Kidney tubule cell (primary cell): ENCODE measurements at regions not wholly inside any gene's neighbourhood (a gene's known extent, or its start where the extent isn't known, plus 50 kb on each side); places are given as distances from the start of the nearest gene placed in this dataset.

Source experiments
- DNase-seq: peaks from one replicate; pipeline ENCODE4 v3.0.0-alpha.2; 2018; ENCODE audit warnings: low spot score

DNA sequence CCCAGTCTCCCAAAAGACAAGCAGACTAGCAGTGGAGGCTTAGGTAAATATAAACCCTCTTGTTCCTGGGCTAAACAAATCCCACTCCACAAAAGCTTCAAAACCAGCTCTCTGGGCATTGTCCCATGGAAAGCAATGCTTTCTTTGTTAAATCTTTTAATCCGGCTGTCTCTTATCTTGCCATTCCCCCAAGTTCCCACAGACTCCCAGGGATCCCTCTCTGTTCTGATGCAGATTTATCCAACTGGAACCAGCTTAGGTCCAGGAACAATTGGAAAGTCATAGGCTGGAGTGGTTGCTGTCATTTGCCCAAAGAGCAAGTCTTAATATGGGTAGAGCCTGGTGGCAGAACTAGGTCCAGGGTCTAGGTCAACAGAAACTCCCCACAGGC lies 110.1 kb upstream of the ATP1A1 start:
- DNase-seq, result no peak

DNA sequence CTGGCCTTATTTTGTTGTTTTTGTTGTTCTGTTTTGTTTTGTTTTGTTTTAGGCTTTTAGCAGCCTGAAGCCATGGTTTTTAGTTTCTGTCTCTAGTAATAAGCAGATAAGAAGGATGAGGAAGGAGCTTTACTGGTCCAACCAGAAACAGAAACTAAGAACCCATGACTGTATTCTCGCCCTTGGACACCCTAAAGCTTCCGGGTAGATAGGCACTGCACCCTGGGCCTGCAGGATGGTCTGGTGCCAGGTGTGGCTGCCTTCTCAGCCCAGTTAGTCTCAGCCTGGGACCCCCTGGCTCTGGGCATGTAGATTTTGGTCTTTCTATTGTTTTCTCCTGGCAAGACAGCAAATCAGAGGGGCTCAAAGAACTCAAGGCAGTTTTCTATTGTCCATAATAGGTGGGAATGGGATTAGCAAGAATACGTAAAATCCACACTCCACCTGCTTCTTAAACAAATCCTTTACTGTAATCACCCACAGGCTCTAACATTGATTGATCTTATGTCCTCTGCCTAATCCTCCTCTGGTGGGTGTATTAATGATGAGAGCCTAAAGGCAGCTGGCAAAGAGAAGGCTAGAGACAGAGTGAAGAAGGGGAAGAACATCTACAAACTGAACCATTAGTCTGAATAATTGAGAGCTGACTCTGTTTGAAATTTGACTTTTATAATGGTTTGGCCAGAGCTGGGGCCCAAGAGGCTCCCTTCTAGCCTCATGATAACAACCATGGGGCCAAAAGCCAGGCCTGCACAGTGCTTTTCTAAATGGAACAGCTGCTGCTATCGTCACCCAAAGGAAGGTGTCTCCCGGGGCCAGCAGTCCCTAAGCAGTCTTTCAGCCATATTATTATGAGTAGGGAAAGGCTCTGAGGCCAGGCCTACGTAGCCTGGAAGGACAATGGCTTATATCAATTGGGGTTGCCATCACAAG lies 106.8 kb upstream of the ATP1A1 start:
- no peak for DNase-seq

DNA sequence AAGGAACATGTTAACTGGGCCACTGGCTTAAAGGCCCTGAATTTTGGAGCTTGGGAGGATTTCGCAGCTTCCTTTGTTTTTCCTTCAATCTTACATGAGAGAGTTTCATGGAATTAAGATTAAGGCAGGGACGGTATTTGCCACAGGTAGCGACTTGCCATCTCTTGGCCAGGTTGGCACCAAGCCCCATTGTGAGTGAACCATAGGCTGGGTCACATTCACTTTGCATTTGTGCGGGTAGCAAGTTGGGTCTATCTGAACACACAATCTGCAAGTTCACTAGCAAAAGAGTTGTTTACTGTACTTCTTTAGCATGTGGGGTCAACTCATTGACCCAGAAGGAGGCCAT lies 106.2 kb upstream of the ATP1A1 start:
- DNase-seq, result no peak

DNA sequence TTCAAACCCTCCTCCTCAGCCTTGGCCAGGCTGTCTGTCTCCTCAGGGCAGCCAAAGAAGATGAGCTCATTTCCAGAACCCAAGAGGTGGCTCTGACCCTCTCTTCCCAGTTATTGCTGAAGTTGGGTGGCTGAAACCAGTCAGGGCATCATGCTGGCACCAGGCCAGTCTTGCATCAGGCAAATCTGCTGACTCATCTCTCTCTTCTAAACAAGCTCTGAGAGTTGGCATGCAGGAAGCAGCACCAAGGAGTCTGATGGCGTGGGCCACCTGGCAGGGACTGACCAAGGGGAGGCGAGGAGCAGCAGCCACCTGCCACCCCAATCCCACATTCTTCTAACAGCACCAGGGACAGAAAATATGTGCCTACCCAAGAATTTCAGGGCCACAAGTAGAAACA lies 104.8 kb upstream of the ATP1A1 start:
- peak; percentile 92 for DNase-seq

DNA sequence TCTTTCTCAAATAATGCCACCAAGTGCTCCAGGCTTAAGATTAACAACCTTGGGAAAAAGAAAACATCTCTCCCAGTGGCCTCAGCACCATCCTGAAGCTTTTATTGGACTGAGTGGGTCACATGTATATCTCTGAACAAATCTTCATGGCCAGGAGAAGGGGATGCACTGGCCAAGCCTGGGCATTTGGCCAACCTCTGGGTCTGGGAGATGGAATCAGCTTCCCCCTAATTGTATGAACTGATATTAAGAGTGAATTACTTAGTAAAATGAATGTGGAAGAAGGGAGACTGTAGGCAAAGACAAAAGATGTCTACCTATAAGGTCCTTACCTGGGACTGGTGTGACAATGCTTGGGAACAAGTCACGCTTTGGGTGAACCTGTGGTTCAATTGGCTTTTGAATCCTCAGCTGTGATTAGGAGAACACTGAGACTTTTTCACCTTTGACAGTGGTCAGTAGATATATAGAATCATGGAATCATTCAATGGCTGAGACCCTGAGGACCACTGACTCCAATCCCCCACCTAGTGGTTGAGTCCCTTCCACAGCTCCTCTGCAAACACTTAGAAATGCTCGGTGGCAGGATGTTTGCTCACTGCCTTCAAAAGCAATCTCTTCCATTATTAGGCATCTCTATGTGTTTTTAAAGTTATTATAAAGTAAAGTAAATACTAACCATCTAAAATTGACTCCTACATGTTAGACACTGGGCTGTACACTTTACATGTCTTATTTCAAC lies 102.6 kb upstream of the ATP1A1 start:
- no peak for DNase-seq

DNA sequence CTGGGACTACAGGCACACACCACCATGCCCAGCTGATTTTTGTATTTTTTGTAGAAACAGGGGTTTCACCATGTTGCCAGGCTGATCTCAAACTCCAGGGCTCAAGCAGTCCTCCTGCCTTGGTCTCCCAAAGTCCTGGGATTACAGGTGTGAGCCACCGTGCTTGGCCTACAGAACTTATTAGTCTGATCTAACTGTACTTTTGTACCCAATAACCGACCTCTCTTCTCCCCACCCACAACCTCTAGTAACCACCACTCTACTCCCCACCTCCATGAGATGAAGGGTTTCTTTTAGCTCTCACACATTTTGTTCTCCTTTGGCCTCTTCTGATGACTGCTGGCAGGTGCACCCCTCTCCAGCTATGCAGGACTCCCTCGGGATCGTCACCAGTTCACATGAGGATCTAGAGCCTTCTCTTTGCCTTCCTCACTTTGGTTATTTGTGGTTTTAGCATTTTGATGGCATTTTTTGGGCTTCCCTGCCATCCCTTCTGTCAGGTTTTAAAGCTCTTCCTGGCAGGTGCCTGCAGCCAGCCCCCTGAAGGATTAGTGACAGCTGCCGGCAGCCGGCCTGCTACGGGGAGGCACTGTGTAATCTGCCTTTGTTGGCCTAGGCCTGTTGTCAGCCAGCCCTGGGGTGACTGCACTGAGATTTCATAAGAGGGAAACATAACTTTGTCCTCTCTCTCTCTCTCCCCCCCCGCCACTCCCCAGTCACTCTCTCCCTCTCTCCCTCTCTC lies 99.8 kb upstream of the ATP1A1 start:
- no peak for DNase-seq

DNA sequence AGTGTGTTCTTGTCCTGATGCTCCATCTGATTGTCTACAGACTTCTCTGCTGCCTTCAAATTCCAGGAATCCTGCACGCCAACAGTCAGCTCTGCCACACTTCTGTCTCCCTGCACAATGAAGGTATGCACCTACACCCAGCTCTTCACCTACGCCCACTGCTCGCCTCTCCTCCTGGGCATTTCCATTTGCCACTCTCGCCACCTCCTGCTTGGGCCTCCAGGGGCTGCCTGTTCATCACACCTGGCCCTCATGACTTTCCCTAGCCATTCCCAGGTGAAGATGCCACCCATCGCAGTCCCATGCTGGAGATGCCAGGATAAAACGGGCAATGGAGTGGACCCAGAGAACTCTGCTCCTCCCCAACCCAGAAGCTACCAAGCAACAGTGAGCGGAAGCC lies 96.5 kb upstream of the ATP1A1 start:
- no peak for DNase-seq

DNA sequence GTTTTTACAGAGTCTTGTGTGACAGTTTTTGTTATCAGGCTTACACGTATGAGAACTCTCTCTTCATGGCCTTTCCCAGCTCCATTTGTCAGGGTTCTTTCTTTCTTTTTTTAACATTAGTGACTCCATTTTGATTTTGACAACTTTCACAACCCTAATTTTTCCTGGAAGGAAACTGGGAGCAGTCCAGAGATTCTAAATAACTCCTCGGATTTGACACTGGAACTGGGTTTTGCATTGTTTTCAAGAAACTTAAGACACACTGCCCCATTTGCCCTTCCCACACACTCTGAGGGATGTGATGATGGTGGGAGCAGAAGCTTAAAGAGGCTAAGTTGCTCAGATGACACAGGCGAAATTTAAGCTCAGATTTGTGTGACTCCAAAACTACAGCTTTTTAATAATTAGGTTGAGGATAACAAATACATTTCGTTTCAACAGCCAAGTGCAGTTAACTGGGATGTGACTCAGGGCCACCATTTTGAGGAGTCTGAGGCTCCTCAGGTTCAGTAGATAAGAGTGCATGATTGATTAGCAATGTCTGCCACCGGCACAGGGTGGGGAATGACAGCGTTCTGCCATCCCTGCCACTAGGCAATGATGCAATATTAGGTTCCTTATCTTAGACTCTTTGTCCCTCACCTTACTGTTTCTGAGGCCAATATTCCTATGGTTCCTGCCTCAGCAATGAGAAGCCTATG lies 95.1 kb upstream of the ATP1A1 start:
- no peak for DNase-seq

DNA sequence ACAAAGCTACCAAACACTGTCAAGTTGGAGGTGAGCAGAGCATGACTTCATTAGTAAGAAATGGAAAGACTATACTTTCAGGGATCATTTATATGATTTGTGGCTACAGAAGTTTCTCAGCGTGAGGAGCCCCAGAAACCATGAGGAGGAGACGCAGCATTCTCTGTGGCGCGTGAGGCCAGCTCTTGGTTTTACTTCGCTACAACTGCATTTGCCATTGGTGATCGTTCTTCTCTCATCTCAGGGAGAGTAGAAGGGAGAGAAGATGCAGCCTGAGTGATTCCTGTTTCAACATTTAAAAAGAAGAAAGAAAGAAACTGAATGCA lies 94.5 kb upstream of the ATP1A1 start:
- DNase-seq, result no peak

DNA sequence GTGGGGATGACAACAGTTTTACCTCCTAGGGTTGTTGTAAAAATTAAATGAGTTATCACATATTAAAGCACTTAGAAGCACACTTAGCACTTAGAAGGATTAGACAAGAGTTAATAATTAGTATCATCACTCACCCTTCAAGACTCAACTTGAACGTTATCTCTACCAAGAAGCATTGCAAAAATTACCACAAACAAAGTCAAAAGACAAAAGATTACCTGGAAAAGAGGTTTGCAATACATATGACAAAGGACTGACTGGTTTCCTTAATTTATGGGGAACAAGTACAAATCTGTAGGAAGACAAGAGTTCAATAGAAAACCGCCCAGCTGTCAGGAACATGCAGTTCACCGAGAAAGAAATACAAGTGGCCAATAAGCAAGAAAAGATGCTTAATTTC lies 93.3 kb upstream of the ATP1A1 start:
- no peak for DNase-seq

DNA sequence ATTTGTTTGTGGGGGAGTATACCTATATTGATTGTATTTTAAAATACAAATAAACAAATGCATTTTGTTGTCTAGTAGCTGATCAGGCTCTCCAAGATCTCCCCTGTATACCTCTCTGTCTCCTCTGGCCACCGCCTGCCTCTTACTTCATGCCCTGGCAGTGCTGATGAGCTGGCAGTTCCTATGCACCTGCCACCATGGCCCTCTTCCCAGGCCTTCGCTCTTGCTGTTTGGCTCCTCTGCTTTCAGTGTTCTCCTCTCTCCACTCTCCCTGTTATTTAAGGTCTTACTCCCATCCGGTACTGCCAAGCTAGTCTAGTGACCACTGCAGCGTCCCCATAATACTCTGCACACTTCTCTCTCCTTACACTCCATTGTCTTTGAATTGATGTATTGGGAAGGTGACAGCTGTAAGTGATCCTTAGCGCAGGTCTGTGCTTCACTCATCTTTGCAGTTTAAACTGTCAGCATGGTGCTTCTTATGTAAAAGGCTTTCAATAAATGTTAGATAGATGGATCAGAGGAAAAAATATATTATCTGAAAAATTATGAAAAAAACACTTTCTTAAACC lies 88.1 kb upstream of the ATP1A1 start:
- no peak for DNase-seq

DNA sequence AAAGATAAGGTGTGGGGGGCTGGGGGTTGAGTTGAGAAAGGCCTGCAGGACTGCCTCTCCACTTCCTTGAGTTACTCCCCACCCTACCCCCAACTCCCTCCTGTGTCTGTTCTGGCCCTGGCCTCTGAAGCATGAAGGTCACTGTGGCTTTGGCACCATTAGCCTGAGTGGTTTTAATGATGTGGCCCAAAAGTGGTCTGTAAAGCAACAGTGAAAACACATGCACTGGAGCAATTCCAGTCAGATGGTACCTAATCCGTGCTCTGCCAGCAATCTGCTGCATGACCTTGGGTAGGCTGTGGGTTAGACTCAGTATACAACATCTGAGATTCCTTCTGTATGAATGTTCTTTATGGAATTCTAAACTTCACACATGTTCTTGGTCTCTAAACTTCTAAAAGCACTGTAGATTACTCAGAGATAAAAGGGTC lies 86.5 kb upstream of the ATP1A1 start:
- peak; percentile 59 for DNase-seq

DNA sequence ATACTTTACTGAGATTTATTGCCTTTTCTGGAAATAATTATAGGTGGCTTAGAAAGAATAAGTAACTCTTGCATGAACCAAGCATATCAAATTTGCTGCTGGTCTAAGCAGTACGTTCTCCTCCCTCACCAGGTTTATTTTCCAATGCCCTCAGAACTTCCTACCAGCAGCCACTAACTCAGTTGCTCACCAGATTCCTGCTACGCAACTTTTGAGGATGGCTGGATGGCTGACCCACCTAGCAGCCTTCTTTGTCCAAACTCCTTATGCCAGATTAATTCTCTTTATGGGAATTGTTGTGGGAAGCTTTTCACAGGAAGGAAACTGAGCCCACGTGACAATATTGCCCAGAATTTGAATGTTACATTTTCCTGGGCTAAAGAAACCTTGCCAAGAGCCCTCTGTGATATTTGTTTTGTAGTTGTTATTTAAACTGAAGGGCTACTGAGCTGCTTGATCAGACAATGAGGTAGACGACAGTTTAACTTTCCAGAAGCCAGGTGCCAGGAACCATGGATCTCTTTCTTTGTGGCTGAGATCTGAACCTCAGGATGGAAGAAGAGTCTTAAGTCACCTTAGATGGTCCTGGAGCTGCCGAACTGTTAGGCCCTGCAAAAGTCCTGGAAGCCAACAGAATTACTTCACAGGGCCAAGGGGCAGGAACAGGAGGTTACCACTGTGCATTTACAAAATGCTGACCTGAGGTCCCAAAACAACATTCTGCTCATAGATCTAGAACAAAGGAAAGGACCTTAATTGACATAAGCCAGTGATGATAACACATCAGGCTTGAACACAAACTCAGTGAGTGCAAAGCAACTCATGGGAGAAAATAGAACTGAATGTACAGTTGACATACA lies 85.5 kb upstream of the ATP1A1 start:
- DNase-seq, result no peak

DNA sequence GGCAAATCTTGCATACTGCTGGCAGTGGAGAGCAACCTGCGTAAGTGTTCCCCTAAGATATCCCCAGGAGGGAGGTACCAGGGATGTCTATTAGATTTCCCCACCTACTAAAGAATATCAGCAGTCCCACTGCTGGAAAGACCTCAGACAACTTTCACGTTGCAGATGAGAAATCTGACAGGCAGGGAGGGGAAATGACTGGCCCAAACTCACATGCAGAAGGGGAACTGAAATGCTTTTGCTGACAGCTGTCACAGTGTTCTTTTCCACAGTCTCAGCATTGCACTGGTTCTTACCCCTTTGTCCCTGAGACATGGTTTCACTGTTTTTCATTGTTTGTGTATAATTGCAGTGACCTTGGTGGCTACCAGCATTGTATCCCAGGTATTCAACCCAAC lies 84.8 kb upstream of the ATP1A1 start:
- no peak for DNase-seq

DNA sequence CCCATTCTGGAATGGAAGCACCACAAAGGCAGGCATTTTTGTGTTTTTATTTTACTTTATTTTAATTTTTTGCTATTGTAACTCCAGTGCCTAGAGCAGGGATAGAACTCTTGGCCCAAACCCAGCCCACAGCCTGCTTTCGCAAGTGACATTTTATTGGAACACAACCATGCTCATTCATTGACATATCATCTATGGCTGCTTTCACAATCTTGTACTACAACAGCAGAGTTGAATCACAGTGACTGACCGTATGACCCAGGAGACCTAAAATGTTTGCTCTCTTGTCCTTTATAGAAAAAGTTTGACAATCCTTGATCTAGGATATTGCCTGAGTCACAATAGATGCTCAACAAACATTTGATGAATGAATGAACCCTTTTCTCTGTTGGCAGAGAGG lies 83.9 kb upstream of the ATP1A1 start:
- no peak for DNase-seq

DNA sequence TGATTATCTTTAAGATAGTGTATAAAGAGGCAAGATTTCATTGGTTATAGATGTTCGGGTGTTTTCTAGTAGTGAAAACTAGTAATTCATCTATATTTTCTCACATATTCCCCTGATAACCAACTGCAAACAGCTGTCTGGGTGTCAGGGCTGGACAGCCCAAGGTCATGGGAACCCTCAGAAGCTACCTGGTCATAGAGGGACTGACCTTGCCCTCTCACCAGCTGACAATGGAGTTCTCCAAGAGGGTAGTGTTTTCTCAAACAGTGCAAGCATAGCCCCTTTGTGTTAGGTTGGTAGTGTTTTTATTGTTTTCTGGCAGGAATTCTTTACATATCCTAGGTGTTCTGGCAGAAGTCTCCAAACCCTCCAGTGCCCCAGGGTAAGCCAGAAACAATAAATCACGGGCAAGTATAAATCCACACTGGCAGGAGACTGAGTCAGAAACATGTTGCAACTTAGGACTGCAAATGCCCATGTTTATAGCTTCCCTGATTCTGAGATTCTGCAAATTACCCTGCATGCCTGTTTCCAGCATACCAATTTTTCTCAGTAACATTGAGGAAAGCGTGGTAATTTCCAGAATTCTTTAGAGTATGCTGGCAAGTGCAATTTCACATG lies 82.8 kb upstream of the ATP1A1 start:
- DNase-seq, result peak; percentile 11

DNA sequence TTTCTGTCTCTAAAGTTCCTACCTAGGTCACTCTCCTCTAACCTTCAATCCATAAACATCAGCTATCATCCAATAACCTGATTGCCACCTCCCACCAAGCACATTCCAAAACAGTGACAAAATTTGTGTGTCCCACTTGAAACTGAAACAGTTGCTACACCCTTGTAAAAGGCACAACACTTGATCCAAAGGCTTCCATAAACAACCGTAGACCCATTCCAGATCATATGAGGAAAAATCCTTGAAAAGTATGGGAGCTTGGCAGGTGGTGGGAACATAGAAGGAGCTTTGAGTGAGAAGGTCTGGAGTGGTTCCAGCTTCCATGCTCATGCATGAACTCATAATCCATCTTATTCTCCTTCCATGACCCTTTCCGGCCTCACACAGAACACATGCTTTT lies 82.0 kb upstream of the ATP1A1 start:
- DNase-seq, result no peak

DNA sequence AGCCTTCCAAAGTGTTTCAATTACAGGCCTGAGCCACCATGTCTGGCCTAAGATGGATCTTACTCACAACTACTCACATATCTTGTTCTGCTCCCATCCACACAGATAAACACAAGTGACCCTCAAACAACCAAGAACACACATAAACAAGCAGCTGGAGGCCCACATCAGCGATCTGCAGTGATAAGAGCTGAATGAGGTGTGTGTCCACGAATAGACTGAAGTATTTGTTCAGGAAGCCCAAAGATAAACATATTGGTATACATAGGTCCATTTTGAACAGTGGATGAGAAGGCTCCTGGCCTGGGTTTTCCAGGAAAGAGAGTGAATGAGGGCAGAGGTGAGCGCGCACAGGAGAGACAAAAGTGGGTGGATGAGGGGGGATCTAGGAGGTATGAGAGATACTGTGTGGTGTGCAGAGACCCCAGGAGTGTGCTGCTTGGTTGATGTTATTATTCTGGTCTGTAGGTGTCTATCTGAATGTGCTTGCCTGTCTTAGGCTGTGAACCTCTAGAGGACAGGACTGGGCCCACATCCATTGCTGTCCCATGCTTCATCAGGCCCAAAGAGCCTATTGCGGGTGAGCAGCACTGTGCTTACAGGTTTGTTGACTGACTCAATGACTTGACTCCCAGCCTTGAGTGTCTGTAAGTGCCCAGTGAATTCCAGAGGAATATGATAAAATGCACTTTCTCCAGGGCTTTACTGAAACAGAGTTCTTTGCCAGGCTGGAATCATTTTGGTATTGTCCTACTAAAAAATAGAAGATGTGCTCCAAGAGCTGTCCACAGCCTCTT lies 79.9 kb upstream of the ATP1A1 start:
- no peak for DNase-seq

DNA sequence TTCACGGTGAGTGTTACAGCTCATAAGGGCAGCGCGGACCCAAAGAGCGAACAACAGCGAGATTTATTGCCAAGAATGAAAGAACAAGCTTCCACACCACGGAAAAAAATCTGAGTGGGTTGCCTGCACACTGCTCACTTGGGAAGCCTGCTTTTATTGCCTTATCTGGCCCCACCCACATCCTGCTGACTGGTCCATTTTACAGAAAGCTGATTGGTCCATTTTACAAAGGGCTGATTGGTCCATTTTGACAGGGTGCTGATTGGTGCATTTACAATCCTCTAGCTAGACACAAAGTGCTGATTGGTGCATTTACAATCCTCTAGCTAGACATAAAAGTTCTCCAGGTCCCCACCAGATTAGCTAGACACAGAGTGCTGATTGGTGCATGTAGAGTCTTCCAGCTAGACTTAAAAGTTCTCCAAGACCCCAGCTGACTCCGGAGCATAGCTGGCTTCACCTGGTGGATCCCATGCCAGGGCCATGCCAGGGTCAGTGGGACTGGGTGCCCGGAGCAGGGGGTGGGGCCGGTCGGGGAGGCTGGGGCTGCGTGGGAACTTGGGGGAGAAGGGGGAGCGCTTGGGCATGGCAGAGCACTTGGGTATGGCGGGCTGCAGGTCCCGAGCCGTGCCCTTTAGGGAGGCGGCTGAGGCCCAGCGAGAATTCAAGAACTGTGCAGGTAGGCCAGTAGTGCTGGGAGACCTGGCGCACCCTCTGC lies 75.4 kb upstream of the ATP1A1 start:
- no peak for DNase-seq
